Myocyte (in vitro differentiated cells): ENCODE measurements at regions not wholly inside any gene's neighbourhood (a gene's known extent, or its start where the extent isn't known, plus 50 kb on each side); places are given as distances from the start of the nearest gene placed in this dataset.

ENCODE experiments used
- DNase-seq: peaks from one replicate; pipeline ENCODE4 v3.0.0-alpha.2; 2012; ENCODE audit warnings: low read depth

DNA sequence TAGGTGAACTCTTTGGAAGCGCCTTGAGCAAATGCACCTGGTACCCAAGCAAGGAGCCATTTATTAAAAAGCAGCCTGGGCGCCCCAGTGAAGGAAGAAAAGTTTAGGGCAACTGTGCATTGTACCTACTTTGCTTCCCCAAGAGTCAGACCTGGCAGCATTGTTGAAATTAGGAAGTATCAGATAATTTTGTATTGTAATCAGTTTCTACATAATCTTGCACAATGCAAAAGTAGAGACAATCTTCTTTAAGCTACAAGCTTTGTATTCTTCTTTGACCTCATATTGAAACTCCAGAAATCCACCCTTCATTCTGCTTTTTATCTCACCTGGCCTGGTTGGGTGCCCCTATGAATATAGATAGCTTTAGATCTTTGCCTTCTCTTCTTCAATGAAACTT, 490.8 kb downstream of the RASEF start:
- no peak for DNase-seq

DNA sequence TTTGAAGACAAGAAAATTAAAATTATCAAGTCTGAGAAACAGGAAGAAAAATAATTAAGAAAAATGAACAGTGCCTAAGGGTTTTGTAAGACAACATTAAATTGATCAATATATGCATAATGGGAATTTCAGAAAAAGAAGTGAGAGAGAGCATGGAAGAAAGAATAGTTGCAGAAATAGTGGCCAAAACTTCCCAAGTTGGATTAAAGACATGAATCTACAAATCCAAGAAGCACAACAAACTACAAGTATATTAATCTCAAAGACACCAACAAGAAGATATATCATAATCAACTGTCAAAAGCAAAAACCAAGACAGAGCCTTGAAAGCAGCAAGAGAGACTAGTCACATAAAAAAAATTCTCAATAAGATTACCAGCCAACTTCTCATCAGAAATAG, 488.0 kb downstream of the RASEF start:
- no peak for DNase-seq

DNA sequence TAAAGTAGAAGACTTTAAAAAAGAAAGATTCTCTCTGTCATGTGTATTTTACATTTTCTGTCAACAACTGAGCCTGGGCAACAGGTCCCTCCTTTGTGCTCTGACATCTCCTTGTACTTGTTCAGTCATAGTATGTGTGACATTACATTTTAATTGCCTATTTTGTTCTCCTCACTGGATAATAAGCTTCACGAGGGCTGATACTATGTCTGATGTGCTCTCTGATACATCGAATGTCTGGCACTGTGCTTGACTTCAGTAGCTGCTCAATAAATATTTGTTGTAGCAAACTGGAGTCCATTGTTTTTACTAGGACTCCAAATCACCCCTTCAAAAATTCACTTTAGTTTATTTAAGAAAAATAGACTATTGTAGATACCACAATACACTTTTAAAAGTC, 482.0 kb downstream of the RASEF start:
- no peak for DNase-seq

DNA sequence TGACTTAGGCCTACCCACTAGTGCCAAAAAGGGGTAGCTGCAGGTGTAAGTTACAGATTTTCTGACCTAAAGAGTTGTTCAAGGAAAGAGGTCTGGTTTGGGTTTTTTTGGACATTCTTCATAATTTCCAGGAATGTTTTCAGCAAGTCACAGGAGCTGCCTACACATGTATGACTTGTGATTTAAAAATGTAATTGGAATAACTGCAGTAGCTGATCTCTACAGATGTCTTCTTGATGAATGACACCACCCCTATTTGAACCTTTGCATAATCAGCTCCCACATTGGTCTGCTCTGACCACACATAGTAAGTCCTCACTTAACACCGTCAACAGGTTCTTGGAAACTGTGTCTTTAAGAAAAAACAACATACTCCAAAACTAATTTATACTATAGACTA, 481.4 kb downstream of the RASEF start:
- no peak for DNase-seq

DNA sequence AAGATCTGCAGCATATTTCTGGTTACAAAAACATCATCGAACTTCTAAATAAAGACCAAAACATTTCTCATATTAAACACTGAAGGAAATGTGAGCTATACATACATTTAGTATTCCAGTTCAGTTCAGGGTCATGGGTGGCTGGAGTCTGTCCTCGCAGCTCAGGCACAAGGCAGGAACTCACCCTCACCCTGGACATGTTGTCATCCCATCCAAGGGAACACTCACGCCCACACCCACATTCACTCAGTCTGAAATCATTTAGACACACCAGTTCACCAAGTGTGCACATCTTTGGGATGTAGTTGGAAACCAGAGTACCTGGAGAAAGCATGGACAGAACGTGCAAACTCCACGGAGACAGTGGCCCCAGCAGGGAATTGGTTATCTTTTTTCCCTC, 481.0 kb downstream of the RASEF start:
- no peak for DNase-seq

DNA sequence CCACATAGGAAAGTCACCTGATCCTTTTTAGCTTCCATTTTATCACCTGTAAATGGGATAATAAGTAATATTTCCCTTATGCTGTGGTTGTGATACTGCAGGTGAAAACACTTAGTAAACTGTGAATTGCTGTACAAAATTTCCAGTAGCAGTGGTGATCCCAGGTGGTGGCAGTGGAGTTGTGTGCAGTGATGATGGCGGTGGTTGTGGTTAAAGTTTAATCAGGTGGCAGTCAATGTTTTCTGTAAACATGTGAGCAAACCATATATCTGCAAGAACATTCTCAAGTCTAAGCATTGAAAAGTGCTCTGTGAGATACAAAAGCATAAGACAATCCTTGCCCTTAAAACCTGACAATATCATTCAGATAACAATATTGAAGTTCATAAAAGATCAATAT, 480.2 kb downstream of the RASEF start:
- DNase-seq, result no peak

DNA sequence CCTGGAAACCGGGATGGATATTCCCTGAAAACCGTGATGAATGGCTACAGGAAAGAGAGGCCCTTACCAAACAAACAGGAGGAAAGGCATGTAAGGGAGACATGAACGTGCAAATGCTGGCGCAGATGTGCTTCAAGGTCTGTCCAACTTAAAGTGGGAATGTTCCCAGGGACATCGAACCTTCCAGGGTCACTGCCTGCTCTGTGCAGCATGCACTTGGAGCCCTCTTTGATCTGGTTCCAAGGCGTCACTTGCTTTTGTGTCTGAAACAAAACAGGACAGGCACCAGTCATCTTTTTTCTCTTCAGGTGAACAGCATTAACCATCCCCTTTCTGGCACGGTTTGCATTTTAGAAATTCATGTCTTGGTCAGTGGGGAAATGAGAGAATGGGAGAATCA, 479.4 kb downstream of the RASEF start:
- DNase-seq, result no peak

DNA sequence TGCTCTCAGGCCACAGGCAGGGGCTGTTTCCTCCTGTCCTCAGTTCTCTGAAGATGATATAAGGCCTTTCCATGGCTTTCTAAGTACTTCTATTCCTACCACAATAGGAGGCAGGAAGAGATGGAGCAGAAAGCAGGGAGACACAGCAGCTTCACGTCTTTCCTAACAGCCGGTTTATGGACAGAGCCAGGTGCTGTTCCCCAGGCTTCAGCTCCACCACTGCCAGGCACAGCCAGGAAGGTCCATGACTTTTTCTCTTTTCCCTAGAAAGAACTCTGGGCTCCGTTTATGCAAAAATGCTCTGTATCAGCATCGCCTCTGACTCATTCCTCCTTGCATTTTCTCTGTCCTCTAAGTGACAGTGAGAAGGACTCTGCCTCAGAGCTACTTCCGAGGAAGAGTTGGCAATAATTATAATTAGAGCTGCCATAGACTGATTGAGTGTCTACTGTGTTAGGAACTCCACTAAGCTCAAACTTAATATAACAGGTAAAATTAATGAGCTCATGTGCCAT, 478.5 kb downstream of the RASEF start:
- peak; percentile 13 for DNase-seq

DNA sequence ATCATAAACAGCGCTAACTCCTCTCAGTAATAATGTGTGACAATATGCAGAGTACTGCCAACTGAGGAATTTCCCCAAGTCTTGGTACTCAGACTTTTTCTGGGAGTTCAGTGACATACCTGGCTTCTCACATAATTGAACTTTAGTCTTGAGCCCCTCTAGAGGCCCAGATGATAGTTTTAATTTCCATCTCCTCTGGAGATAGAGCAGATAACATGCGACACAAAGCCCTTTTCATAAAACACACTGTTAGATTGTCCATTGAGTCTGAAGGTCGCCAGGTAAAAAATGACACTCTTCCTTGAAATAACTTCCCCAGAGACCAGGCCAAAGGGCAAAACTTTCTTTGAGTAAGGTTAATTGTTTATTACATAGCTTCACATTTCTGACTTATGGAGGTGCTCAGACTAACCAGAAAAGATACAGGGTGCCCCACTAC, 476.0 kb downstream of the RASEF start:
- DNase-seq, result no peak

DNA sequence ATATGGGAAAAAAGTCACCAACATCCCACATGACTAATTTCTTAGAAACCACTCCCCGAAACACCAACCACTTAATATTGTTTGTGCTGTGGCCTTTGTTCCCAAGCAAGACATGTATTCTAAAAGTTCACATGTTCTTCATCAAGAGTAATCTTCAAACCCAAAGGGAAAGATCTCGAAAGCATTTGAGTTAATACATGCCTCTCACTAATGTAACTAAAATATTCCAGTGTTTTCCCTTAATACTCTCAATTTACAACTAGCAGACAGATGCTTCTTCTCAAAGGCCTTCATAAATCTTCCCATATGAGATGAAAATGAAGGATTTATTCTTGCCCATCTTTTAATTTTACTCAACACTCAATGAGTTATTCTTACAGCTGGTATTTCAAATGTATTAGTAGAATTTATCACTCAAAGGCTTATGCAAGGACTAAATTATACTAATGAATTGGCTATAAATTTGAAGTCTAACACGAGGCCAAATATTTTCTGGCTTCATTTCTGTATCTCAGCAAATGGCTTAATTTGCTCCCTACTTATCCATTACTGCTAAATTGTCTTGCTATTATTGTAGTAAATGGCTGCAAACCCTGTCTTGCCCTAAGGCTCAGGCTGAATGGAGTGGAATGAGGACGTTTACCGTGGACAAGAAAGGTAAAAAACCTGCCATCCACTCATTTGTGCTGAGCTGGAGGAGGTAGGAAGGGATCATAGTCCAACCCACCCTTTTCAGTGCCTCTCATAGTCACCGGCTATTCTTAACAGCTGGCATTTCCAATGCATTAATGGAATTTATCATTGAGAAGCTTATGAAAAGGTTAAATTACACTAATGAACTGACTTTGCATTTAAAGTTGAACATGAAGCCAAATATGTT, 474.4 kb downstream of the RASEF start:
- no peak for DNase-seq

DNA sequence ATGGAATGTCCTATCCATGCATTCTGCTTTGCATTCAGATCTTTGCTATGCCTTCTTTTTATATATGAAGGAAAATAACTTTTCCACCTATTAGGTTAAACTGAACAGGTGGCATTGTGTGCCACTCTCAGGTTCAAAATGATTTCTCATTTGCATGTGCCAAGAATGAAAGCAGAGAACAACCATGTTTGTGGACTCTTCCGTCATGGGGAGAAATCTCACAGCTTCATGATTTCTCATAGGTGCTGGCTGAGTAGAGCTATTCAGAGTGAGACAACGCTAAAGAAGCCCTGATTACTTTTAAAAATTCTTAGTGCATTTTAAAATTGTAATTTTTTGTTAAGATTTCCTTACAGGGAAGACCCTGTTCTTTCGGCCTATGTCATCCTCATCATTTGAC, 472.1 kb downstream of the RASEF start:
- DNase-seq, result no peak

DNA sequence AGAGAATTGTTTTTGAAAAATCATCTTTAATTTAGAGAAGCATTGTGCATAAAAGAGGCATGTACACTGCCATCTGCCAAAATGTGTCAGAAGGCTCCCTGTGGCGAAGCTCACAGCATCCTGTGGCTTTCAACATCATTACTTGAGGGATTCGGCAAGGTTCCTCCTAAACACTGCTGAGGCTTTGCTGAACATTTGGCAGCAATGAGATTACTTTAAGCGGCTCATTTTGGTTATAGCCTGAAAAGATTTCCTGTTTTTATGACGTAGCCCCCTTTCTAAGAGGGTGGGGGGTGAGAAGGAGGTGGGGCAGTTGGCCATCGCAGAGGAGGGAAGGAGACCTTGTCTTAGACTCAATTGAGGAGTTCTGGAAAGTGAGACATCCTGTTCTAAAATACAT, 469.4 kb downstream of the RASEF start:
- DNase-seq, result no peak

DNA sequence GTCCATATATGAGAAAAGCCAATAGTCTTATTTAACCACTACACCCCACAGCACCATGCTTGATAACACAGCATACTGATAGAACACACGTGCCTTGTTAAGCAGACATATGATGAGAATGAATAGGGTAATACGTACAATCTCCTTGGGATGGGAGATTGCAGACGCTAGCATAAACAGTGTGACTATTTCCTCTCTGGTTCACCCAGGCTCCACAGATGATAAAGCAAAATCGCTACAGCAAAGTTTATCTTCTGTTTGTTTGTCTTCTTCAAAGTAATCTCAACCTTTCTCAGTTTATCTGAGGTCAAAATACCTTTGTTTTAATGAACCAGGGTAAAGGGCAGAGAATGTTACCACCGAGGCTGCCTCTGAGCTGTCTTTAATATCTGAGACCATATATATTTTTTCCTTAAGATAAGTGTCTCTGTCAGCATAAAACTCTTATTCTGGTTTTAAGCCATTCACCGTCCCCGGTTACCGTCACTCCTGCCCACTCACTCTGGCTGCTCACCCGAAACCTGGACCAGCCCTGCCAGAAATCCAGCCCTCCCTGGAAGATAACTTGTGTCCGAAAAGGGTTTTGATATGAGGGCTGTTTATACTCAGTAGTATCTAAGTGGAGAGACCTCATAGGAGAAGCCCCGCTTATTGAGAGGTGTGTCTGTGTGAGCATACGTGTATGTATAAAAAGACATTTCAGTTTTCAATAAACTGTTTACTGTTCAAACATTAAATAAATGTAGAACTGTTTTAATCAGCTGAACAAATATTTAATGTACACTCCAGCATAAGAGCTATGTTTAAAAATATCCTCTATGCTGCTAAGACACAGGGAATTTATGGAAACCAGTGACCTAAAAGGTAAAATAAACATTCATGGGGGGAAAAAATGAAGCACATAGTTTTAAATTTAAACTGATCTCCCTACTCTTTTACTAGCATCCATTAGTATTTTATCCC, 465.4 kb downstream of the RASEF start:
- DNase-seq, result no peak

DNA sequence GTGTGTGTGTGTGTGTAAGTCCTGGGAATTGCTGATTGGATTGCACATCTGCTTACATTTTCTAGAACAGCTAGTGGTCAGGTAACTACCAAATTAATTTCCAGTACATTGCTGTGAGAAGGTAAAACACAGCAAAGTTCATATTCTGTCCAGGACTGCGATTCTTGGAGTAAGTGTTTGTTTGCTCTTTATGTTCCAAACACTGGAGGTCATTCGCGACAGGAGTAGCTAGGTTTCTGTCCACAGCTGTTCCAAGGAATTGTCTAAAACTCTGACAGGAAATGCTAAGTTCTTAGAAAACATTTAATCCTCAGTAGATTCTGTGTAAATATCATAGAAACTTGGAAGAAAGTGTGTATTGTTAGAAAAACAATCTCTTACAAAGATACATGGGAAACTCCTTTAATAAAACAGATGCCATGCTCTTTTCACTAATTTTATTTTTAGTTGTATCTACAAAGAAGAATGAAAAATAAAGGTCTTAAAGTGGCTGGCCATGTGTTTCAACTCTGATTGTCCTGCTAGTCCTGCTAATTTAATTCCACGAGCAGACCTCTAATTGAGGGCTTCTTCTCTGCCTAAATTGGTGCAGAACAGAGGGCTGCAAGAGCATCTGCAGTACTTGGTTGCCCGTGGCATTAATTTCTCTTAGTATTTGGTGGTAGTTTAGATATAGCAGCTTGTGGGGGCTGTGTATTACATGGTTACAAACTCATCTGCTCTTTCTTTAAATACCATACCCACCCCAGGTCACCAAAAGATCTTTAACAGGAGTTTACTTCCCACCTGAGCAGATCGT, 464.5 kb downstream of the RASEF start:
- DNase-seq, result no peak

DNA sequence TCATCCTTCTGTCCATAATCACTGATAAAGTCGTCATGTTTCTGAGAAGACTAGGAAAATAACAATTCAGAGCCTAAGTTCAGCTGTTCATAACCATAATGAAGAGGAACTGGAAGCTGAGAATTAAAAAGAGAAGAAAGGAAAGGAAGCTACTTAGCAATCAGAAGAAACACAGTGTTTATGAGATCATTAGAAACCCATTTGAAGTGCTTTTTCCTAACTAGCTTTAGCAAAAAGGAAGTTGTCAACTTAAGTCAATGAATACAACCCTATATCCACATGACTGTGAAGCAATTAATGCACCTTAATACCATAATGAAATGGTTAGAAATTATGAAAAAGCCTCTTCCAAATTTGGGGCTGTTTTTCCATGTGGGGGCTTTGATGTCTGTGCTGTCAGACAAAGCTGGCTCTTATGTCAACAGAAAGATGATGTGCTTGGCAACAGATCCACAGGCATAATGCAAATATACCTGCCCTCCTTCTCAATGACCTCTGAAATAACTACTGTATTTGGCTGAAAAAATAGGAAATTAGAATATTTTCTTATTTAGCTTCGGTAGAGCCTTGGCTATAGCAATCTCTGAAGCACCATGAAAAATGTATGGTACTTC, 463.5 kb downstream of the RASEF start:
- no peak for DNase-seq

DNA sequence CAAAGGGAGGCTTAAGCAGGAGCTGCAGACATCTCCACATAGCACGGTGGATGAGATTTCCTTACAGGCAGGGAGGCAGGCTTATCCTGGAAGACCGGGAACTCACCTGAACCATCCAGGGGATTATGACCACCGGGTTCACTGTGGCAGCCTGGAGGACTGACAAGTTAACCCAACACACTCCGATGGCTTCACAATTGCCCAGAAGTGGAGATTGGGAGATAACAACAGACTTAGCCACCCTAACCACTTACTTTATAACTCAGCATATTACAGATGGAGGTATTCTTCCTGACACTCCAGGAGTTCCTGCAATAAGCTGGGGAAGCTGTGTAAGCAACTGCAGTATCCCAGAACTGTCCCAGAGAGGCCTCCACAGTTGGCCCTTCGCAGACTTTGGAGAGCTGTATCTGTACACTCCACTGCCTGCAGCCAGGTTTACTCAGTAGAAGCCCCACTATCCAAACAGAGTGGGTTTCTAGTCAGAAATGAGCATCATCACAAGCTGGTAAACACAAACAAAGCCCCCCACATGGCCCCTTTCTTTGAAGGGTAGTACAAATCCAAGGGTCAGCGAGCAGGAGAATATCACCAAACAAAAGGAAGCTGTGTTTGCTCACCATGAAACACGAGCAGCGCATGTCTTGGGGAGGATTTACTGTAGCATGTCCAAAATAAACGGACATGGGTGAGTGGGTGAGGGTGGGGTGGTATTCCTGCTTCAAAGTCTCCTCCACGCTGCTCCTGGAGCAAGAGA, 462.2 kb downstream of the RASEF start:
- no peak for DNase-seq

DNA sequence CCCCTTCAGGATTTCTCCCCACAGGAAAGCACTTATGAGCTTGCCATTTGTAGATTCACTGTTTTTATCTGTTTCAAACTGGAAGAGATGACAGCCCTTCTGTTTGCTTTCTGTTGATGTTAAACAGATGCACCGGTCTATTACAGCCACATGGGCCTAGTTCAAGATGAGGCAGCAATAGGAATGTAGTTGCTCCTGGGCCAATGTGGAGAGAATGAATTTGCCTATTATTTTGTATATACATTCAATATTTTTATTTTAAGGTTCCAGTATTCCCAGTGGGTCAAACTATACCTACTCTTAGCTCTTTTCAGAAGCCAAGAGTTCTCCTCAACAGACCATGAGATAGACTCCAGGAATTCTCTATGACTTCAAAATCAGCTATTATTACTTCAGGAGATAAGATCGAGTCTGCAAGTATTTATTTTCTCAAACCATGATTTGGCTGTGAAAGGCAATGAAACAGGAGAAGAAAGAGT, 461.6 kb downstream of the RASEF start:
- DNase-seq, result no peak

DNA sequence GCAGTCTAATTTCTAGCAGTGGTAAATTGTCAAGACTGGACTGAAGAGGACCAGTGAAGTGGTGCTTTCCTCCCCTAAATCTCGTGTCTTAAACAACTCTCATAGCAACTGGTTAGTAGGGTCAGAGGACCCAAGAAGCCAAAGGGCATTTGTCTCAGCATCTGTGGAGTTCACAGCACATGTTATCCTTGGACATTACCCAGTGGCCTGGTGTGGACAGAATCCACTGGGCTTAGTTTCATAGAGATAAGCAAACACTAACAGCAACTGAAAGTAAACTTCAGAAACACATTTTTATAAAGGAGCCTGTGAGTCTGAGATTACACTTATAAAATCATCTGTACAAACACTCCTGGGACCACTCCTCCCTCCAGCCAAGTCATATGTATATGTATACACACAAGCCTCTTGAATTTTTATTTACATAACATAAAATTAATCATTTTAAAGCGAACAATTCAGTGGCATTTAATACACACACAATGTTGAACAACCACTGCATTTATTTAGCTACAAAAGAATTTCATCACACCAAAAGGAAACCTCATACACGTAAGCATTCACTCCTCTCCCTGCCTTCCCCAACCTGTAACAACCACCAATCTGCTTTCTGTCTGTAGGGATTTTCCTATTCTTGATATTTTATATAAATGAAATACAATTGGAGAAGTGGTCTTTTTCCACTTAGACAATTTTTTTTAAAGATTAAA, 457.8 kb downstream of the RASEF start:
- DNase-seq, result peak; percentile 2

DNA sequence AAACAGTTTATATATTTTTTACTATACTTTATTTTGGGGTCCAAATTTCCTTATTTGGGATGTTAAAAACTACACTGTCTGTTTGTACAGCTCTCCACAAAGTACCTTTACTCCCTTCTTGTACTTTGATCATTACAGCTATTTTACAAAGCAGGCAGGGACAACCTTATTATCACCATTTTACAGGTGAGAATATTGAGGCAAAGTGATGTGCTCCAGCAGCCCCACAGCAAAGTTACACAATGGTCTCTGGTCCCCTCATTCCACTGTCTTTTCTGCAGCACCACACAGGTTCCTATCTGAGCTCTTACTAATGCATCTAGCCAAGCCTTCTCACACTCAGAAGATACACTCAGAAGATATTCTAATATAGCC, 457.3 kb downstream of the RASEF start:
- no peak for DNase-seq
